Gastrocnemius medialis (tissue), 4 donors: ENCODE measurements at regions not wholly inside any gene's neighbourhood (a gene's known extent, or its start where the extent isn't known, plus 50 kb on each side); places are given as distances from the start of the nearest gene placed in this dataset.

Experiments
- POLR2A ChIP-seq, 2 donors: fragments of 450-650 bp; IDR thresholded peaks; one replicate each; pipeline ENCODE4 v1.6.1; 2017; ENCODE audit warnings: antibody characterized with exemption in 2 of 2, mild to moderate bottlenecking in 2 of 2, moderate library complexity in 2 of 2
- TF ChIP-seq, protein P1 (sequence below), 5 experiments: fragments of 450-650 bp in 3 of 5; fragments of 200-600 bp in 2 of 5; sonication (generic) in 2 of 5; IDR thresholded peaks in 4 of 5; conservative IDR thresholded peaks in 1 of 5; 1 replicate in 4 of 5; 2 replicates in 1 of 5; pipeline ENCODE4 v1.5.1; 2016 to 2019; ENCODE audit warnings: antibody characterized with exemption in 5 of 5, mild to moderate bottlenecking in 3 of 5, moderate library complexity in 3 of 5

DNA sequence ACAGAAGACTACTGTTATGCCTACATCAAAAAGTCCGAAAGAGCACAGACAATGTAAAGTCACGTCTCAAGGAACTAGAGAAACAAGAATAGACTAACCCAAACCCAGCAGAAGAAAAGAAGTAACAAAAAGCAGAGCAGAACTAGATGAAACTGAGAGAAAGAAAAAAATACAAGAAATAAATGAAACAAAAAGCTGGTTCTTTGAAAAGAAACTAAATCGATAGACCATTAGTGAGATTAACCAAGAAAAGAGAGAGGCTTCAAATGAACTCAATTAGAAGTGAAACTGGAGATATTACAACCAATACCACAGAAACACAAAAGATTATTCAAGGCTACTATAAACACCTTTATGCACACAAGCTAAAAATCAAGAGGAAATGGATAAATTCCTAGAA, 271.8 kb downstream of the MBD2 start:
- TF ChIP-seq, protein P1, sequence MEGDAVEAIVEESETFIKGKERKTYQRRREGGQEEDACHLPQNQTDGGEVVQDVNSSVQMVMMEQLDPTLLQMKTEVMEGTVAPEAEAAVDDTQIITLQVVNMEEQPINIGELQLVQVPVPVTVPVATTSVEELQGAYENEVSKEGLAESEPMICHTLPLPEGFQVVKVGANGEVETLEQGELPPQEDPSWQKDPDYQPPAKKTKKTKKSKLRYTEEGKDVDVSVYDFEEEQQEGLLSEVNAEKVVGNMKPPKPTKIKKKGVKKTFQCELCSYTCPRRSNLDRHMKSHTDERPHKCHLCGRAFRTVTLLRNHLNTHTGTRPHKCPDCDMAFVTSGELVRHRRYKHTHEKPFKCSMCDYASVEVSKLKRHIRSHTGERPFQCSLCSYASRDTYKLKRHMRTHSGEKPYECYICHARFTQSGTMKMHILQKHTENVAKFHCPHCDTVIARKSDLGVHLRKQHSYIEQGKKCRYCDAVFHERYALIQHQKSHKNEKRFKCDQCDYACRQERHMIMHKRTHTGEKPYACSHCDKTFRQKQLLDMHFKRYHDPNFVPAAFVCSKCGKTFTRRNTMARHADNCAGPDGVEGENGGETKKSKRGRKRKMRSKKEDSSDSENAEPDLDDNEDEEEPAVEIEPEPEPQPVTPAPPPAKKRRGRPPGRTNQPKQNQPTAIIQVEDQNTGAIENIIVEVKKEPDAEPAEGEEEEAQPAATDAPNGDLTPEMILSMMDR (IDR thresholded peaks at IDR 0.05 in 4 of 5, conservative IDR thresholded peaks at IDR 0.05 in 1 of 5) = no peak
- no peak for TF ChIP-seq POLR2A (IDR thresholded peaks at IDR 0.05)
